HG03280 (cell line): ENCODE measurements at regions not wholly inside any gene's neighbourhood (a gene's known extent, or its start where the extent isn't known, plus 50 kb on each side); places are given as distances from the start of the nearest gene placed in this dataset.

ENCODE experiments used
- ATAC-seq: cut with Tn5 transposase; IDR thresholded peaks from one replicate; pipeline ENCODE4 v1.9.1; 2021; ENCODE audit warnings: mild to moderate bottlenecking, moderate library complexity; ENCODE audit not compliant: unreplicated experiment

DNA sequence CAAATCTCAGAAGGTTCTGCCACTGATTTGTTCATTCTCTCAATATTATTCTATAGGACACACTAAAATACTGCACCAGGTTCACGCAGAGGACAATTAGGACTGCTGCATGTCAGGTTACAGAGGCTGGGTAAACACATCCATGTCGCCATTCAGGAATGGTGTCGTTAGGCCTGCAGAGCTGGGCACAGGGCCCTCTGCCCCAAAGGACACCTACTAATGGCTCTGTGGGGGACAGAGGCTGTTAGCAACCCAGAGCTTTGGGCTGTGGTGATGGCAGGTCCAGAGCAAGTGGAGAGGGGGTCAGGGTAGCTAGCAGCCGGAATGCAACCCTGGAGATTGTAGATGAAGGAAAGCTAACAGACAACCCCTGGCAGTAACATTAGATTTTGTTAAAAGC is 115.9 kb downstream of the TTC32 start:
- ATAC-seq, result no peak

DNA sequence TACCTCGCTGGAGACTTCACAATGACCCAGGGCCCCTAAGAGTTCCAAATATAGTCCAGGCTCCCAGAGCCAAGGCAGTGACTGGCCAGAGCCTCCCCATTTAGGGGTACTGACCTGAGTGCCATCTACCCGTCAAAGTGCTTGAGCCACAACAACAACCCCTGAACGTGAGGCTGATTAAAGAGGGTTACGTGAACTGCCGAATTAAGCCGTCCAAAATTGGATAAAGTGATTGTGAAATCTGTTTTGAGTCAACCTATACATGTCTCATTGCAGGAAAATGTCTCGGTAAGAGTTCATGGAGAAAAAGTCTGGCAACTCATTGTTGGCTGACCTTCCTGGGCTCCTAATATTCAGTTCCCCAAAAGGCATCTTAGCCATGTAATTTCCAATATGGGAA is 116.3 kb downstream of the TTC32 start:
- ATAC-seq, result no peak

DNA sequence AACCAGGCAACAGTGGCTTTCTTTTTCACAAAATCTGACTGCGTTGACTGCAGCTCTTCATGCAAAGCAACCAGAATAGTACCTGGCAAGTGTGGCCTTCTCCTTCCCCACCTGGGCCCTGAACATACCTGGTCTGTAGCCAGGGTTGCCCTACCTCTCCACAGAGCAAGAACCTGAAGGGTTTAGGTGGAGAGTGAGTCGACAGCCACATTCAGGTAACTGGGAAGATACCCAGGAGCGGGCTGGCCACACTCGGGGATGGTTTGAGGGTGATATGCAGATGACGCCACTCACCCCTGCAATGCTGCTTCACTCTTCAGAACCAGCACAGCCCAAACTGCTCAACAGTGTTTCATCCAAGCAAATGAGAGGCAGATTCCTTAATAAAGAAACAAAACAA is 117.3 kb downstream of the TTC32 start:
- no peak for ATAC-seq

DNA sequence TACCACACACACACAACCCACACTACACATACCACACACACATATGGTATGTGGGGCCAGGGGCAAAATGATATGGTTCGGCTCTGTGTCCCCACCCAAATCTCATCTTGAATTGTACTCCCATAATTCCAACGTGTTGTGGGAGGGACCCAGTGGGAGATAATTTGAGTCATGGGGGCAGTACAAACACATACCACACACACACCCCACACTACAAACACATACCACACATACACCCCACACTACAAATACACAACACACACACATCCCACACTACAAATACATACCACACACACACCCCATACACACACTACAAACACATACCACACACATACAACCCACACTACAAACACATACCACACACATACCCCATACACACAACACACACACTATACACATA is 117.8 kb downstream of the TTC32 start:
- no peak for ATAC-seq

DNA sequence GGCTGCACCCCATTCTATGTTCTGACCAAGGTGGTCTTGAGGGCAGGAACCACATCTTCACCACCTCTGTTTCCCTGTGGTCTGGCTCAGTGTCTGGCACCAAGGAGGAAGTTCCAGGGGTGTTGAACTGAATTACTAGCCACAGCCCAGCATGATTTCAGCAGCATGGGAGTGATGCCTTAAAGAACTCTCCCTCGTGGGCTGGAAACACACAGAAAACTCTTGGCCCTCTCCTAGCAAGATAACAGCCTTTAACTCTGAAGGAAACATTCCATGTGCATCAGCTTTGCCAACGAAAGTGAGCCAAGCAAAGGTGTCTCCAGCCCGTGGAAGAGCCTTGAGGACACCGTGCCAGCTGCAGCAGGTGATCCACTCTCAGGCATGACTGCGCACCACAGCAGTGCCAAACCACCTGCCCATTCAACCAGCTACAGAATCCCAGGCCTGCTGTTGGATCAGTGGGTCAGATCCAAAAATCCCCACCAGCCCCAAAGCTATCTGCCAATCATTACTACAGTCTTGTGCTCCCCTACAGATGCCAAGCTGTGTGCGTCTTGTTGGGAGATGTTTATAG is 124.8 kb downstream of the TTC32 start:
- no peak for ATAC-seq

DNA sequence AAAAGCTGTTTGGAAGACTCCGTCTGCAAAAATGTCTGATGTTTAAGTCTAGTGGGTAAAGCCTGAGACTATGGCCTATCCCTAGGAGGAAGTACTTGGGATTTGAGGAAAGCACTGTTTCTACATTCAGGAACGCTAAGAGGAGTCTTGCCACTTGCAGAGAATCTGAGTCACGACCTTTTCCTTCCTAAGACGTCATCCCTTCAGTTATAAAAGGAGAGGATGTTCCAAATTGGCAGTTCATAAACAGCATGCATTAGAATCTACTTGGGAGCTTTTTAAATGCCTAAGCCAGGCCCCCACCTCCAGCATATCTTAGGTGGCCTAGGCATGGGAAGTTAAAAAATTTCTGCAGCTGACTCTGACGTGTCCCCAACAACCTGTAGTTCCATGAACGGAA is 125.9 kb downstream of the TTC32 start:
- no peak for ATAC-seq

DNA sequence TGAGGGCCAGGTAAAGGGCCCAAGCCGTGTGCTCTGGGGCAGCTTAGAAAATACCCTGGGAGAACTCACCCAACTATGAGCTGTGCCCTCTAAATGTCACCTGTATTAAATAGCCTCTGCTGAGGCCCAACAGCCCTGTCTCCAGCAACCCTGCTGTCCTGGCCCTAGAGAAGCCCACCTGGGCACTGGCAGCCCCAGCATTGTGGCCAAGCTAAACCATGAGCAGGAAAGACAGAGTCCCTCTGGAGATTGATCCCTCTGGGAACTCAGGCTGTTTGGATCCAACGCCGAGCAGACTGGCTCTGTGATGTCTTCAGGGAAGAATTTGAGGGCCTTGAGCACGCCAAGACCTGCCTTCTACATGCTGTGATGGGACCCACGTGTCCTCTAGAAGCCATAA is 126.5 kb downstream of the TTC32 start:
- ATAC-seq, result no peak

DNA sequence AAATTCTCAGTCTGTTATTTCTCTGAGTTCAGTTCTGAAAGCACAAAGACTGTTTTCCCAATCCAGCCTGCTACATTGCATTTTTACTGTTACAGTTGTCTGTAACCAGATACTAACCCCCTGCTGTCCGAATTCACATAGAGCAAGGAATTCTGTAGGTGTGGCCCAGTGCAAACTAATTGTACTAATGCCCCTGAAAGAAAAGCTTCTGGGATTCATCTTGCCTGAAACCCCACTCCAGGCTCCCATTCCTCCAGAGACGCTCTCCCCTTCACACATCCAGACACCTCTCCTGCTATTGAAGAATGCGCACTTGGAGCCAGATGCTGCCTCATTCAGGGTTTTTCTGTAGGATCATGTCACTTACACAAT is 127.0 kb downstream of the TTC32 start:
- no peak for ATAC-seq

DNA sequence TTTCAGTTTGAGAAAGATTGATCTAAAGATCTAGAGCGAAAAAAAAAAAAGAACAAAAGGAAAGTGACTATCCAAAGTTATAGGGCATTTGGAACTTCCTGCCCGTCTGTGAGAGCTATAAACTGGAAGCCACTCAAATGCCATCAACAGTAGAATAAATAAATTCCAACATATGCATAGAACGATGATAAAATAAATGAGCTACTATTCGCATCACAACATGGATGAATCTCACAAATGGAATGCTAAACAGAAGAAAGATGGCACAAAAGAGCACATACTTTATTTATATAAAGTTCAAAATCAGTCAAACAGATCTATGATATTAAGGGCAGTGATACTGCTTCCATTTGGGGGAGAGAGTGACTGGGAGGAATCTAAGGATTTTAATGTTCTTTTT is 128.8 kb downstream of the TTC32 start:
- ATAC-seq, result no peak

DNA sequence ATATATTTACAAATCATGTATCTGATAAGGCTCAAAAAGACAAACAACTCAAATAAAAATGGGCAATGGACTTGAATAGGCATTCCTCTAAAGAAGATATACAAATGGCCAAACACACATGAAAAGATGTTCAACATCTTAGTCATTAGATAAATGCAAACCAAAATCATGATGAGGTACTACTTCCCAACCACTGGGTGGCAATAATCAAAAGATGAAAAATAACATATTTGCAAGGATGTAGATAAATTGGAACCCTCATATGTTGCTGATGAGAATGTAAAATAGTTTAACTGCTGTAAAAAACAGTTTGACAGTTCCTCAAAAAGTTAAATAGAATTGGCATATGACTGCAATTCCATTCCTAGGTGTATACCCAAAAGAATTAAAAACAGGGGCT is 132.3 kb downstream of the TTC32 start:
- ATAC-seq, result no peak

DNA sequence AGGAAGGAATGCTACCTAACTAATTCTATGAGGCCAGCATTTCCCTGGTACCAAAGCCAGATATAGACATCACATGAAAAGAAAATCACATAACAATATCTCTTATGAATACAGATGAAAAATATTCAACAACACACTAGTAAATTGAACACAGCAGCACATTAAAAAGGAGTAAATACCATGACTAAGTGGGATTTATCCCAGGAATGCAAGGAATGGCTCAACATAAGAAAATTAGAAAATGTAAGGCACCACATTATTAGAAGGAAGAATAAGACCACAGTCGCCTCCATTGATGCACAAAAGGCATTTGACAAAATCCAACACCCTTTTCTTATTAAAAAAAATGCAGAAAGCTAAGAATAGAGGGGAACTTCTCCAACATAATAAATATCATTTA is 133.9 kb downstream of the TTC32 start:
- ATAC-seq, result no peak

DNA sequence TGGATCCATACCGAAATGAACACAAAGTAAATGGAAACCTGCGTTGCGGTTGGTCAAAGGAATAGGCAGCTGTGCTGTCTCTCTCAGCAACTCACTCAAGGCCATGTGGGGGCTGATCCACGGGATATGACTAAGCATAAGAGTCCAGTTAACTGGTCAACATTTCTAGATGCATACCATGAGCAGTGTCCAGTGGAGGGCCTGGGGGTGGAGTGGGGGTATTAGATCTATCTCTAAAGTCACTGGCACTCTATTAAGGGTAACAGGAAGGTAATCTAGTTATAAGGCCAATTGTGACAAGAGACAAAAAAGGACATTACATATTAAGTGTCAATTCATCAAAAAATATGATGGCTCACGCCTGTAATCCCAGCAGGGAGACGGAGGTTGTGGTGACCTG is 136.8 kb downstream of the TTC32 start:
- ATAC-seq, result no peak

DNA sequence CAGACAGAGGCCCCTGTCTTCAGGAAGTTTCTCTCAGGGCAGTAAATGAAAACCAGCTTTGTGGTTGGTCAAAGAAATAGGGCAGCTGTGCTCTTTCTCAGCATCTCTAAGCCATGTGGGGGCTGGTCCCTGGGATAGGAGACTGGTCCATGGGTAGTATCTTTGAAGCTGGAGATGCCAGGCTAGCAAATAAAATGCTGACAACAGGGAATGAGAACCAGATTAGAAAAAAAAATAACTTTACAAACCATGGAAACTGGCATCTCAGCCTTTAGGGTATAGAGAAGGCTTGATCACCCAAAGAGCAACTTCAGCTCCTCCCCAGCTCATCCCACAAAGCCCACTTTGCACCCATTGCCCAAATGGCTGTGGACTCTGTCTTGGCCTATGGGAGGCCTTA is 138.1 kb downstream of the TTC32 start:
- no peak for ATAC-seq

DNA sequence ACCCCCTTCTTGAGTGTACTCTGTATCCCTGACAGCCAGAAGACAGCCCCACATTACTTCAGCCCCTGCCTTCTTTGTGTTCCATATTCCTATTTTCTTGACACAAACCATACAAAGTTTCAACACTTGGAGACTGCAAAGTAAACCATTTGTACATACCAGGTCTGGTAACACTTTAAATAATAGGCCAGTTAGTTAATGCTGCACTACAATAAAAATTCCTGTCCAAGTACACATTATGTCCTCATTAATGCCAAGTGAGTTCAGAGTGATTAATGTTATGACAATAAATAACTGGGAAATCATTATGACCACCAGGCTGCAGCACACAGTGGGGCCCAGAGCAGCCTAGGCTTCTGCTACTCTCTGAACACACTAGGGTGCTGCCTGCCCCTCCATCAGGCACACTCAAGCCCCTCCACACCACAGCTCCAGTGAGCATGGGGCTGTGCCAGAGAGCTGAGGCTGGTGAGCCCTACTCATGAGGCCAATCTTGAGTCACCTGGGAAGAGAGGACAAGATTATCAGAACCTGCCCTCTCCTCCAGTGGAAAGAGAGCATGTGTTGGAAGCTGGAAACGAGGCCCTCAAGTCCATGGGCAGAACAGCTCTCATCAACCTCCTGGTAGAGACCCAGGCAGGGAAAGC is 138.7 kb downstream of the TTC32 start:
- no peak for ATAC-seq

DNA sequence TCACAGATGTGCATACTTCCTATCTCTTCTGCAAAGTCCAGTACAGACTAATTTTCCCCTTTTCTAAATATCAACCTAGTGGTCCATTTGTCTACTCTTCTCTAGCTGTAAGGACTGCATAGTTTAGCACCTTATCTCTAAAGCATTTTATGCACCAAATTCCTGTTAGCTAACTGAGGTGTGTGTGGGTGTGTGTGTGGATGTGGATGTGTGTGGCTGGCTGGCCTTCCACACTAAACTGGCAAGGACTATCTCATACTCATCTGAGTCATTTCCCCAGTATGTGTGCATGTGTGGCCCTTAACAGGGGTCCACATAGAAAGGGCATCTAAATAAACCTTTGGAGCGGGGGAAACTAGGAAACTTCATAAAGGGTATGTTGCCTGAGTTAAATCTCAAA is 139.6 kb downstream of the TTC32 start:
- ATAC-seq, result no peak

DNA sequence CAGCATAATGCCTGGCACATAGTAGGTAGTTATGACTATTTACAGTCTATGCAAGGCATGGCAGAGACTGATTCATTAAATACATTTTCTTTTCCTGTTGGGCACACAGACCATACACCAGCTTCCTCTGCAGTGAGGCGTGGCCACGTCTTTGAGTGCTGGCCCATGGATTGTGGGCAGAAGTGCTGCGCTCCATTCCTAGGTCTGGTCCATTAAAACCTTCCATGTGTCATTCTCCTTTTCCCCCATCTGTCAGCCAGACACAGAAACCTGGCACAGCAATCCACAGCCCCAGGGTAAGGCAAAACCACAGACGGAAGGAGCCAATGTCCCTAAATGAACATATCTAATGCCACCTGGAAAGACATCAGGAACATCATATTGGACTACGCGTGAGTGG is 141.9 kb downstream of the TTC32 start:
- ATAC-seq, result no peak

DNA sequence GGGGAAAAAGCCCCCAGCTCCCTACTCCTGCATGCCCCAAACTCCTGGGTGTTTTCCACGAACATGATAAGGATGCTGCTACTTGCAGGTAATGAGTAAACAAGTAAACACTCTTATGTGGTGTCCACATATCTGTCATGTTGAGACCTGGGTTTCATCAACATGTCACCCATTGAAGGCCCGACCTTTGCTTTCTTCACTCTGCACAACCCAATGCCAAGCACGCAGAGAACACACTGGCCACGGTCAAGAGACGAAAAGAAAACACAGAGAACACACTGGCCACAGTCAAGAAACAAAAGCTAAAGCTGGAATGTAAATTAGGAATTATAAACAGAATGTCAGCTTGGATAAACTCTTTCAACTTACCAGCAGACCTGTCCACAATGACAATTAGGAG is 143.1 kb downstream of the TTC32 start:
- no peak for ATAC-seq

DNA sequence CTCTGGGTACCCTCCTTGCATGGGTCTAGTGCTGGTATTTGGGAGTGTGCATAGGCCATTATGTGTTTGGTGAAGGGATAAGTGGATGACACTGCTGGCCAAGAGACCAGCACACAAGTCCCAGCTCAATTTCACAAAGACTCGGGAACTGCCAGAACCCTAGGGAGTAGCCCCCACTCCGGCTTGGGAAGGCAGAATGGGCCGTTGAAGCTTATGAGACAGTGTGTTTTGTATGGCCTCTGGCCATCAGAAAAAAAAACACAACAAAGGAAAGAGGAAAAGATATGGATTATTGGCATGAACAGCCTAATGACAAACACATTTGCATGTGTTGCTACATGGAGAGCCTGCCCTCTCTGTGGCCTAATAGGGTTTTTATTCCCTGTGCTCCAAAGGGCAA is 144.2 kb downstream of the TTC32 start:
- ATAC-seq, result no peak

DNA sequence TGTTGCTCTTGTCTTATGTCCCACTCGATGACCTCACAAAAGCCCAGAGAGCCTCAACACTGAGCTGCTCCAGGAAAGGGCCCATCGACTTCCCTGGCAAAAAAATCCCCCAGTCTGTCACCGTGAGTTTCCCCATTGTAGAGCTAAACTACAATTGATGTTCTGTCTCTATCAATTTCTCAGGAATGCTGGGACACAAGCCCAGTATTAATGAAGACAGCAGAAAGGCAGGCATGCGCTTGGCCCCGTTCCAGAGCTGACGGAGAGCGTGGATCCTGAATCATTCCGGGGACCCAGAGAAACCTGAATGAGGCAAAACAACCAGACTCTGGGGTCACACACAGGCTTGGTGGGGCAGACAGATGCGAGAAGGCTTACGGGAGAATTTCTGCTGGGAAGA is 146.9 kb downstream of the TTC32 start:
- no peak for ATAC-seq

DNA sequence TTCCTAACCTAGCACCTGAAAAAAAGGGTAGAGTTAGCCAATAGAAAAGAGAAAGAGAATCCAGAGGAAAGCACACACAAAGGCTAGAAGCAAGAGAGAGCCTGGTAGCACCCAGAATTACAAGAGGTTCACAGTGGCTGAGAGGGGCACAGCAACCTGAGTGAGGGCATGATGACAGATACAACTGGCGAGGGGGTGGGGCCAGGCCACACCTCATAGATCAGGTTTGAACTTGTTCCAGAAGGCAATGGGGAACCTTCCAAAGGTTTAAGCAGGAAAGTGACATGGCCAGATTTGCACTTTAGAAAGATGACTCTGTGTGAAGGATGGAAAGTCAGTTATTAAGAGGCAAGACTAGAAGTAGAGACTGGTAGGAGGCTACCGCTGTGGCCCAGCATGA is 148.0 kb downstream of the TTC32 start:
- no peak for ATAC-seq

DNA sequence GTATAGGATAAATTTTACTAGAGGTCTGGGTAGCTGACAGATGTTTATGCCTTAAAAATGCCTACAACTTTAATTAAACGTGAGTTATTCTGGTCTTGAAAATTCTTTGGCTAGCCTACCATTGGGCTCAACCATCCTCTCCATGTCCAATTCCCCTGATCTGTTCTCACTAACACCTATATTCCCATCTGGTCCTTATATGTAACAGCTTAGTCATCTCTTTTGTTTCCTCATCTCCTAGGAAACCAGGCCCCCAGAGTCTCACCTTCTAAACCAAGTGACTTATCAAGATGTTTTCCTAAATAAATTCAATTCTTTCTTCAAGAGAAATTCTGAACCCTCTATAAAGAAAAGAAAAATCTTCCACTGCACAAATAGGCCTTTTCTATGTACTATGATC is 148.5 kb downstream of the TTC32 start:
- no peak for ATAC-seq

DNA sequence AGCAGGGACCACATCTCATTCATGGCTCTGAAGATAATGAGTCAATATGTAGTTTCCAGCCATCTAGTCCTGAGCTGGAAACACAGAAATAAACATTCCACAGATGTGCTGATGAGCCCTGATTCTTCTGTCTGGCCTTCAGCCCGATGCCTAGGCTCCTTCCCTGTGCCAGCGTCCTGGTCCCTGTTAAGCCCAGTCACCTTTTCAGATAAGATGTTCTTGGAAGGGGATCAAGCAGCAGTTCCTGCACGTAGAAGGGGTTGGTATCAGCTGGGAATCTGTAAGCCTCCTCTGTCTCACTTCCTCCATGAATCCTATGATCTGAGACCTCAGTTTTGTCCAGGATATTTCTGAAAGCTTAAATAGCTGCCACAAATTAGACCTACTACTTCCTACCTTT is 149.3 kb downstream of the TTC32 start:
- ATAC-seq, result no peak

DNA sequence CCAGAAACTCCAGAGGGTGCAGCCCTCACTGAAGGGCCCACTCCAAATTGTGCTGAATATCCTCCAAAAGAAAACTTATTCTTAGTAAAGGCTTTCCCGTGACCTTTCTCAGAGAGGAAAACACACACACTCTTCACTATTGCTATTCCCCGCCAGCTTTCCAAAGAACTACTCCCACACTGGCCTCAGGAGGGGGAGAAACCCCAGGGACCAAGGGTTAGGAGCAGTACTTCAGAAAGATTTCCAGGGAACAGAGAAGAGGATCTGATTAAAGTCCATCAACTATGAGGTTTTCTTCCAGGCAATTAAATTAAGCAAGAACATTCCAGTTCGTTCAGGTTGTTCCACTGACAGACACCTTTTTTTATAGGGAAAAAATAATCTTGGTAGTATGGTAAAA is 150.2 kb downstream of the TTC32 start:
- ATAC-seq, result no peak
